SK-N-SH (cell line): ENCODE measurements at regions not wholly inside any gene's neighbourhood (a gene's known extent, or its start where the extent isn't known, plus 50 kb on each side); places are given as distances from the start of the nearest gene placed in this dataset.

Experiments
- CTCF ChIA-PET: fragments of 300-600, 350-600 bp; formaldehyde crosslinking; extraction: SDS; loops from one replicate; lab custom pipeline; 2021; lab: Yijun Ruan, JAX
- POLR2A ChIA-PET: fragments of 350-600 bp; sonication (Branson Sonifier 250); formaldehyde crosslinking; extraction: SDS; loops from one replicate; lab custom pipeline; 2020; ENCODE audit warnings: antibody characterized with exemption, inconsistent platforms; lab: Yijun Ruan, JAX
- DNase-seq: peaks from one replicate; pipeline ENCODE4 v3.0.0; 2012
- H2AFZ ChIP-seq: fragments of 200-600 bp; sonication (generic); 2 replicates; pipeline ENCODE4 v1.8.1; 2016; ENCODE audit warnings: antibody characterized with exemption, mild to moderate bottlenecking, low read depth
- H3F3A ChIP-seq: fragments of 200-600 bp; sonication (generic); replicated peaks from 2 replicates; pipeline ENCODE3; 2016; ENCODE audit warnings: antibody characterized with exemption, mild to moderate bottlenecking; ENCODE audit not compliant: insufficient read depth
- H3K27ac ChIP-seq, 2 experiments: fragments of 200-500 bp in 1 of 2; fragments of 200-600 bp in 1 of 2; sonication (Bioruptor generic) in 1 of 2; sonication (generic), shearing (Covaris generic) in 1 of 2; 2 replicates each; pipeline versions ENCODE4 v1.5.1 to v1.6.1; 2014 to 2016; ENCODE audit warnings: low read depth in 2 of 2, inconsistent platforms in 1 of 2, low read length in 1 of 2, mild to moderate bottlenecking in 1 of 2, mixed read lengths in 1 of 2
- H3K27me3 ChIP-seq: fragments of 200-600 bp; sonication (generic), shearing (Covaris generic); 2 replicates; pipeline ENCODE4 v1.6.1; 2016; ENCODE audit warnings: mixed run types; ENCODE audit not compliant: insufficient read depth
- H3K36me3 ChIP-seq, 2 experiments: fragments of 200-500 bp in 1 of 2; fragments of 200-600 bp in 1 of 2; sonication (Bioruptor generic) in 1 of 2; sonication (generic) in 1 of 2; replicated peaks in 1 of 2; 2 replicates each; pipeline versions ENCODE3 to v1.5.1; 2014 to 2016; ENCODE audit warnings: low read length in 1 of 2, mild to moderate bottlenecking in 1 of 2; ENCODE audit not compliant: insufficient read depth in 2 of 2, control insufficient read depth in 1 of 2
- H3K4me1 ChIP-seq, 2 experiments: fragments of 200-500 bp in 1 of 2; fragments of 200-600 bp in 1 of 2; sonication (Bioruptor generic) in 1 of 2; sonication (generic), shearing (Covaris generic) in 1 of 2; 2 replicates each; pipeline versions ENCODE4 v1.5.1 to v1.6.1; 2014 to 2016; ENCODE audit warnings: low read depth in 1 of 2, low read length in 1 of 2, mixed run types in 1 of 2; ENCODE audit not compliant: insufficient read depth in 2 of 2, control insufficient read depth in 1 of 2
- H3K4me2 ChIP-seq: fragments of 200-600 bp; sonication (generic), shearing (Covaris generic); 2 replicates; pipeline ENCODE4 v1.6.1; 2017; ENCODE audit warnings: mixed run types
- H3K4me3 ChIP-seq, 2 experiments: fragments of 200-500 bp in 1 of 2; fragments of 200-600 bp in 1 of 2; sonication (Bioruptor generic) in 1 of 2; sonication (generic), shearing (Covaris generic) in 1 of 2; 2 replicates each; pipeline versions ENCODE4 v1.5.1 to v1.8.1; 2014 to 2016; ENCODE audit warnings: low read depth in 2 of 2, inconsistent platforms in 1 of 2, low read length in 1 of 2, mild to moderate bottlenecking in 1 of 2, mixed read lengths in 1 of 2, moderate library complexity in 1 of 2
- H3K79me2 ChIP-seq: fragments of 200-600 bp; sonication (generic); 2 replicates; pipeline ENCODE4 v1.8.1; 2017; ENCODE audit warnings: mild to moderate bottlenecking; ENCODE audit not compliant: insufficient read depth
- H3K9ac ChIP-seq: fragments of 200-600 bp; sonication (generic); 2 replicates; pipeline ENCODE4 v1.6.1; 2017; ENCODE audit warnings: mixed run types
- H3K9me2 ChIP-seq: fragments of 200-600 bp; sonication (generic); 2 replicates; pipeline ENCODE4 v1.6.1; 2017; ENCODE audit warnings: mixed run types
- H3K9me3 ChIP-seq: fragments of 200-600 bp; sonication (generic); 2 replicates; pipeline ENCODE4 v1.6.1; 2017; ENCODE audit warnings: mixed run types, mild to moderate bottlenecking, moderate library complexity
- H4K20me1 ChIP-seq: fragments of 200-600 bp; sonication (generic); 2 replicates; pipeline ENCODE4 v1.6.1; 2017; ENCODE audit warnings: mild to moderate bottlenecking, mixed run types; ENCODE audit not compliant: insufficient read depth
- CTCF ChIP-seq: fragments of 200-600 bp; sonication (generic); IDR thresholded peaks from 2 replicates; pipeline ENCODE4 v1.6.1; 2017; ENCODE audit warnings: antibody characterized with exemption, mild to moderate bottlenecking, moderate library complexity
- MEF2A ChIP-seq: IDR thresholded peaks from 2 replicates; pipeline ENCODE4 v1.4.0; 2012; ENCODE audit warnings: low read depth, borderline replicate concordance
- NRF1 ChIP-seq: IDR thresholded peaks from 2 replicates; pipeline ENCODE4 v1.6.1; 2012; ENCODE audit warnings: low read depth, mild to moderate bottlenecking, low read length
- PBX3 ChIP-seq: IDR thresholded peaks from 2 replicates; pipeline ENCODE4; 2012
- USF1 ChIP-seq: IDR thresholded peaks from 2 replicates; pipeline ENCODE4 v1.4.0; 2012; ENCODE audit warnings: low read depth, borderline replicate concordance
- WGBS: methylation state at CpG from one replicate; pipeline ENCODE4 v1.1.6; 2017; ENCODE audit warnings: low lambda C conversion rate; 5-methylcytosine and 5-hydroxymethylcytosine counted together

- no peak for TF ChIP-seq PBX3
- no peak for TF ChIP-seq NRF1
These were observed 138.8 kb downstream of the TFAP2A start (continued) for GRCh38 chr6:10276106-10276505.

GRCh38 chr6:10272591-10272990, 142.3 kb downstream of the TFAP2A start:
- DNase-seq = no peak
- CTCF ChIA-PET = interaction anchor here (1.5 kb wide), 1 partner anchor 16 kb away, joined by 4 read pairs; no protein-coding TSS in a partner anchor
- 11% methylated on average over 2 of the region's 2 CpGs for WGBS

GRCh38 chr6:10271982-10272381, 142.9 kb downstream of the TFAP2A start:
- Histone ChIP-seq H3K4me1 (no peaks in the 10 kb centered on the region), H4K20me1 (no peaks in the 10 kb centered on the region), H3K79me2 (no peaks in the 10 kb centered on the region), H3K36me3 (no peaks in the 10 kb centered on the region), H3F3A (no peaks in the 10 kb centered on the region), H3K9me3 (no peaks in the 10 kb centered on the region), H3K9ac (no peak overlapping the region), H3K4me2 (no peak overlapping the region), H3K27ac (no peak overlapping the region), H2AFZ (no peak overlapping the region), H3K4me3 (no peak overlapping the region), H3K9me2 (no peaks in the 10 kb centered on the region), H3K27me3 (no peaks in the 10 kb centered on the region; the same call in 1 of the 2 replicates)
- POLR2A ChIA-PET = no interaction called here
- WGBS = 8% methylated on average over 1 of the region's 1 CpG
- no peak for TF ChIP-seq USF1
- DNase-seq = no peak
- CTCF ChIA-PET = interaction anchor here (1.5 kb wide), 1 partner anchor 16 kb away, joined by 4 read pairs; no protein-coding TSS in a partner anchor

More at GRCh38 chr6:10272591-10272990, 142.3 kb downstream of the TFAP2A start:
- H3K27ac ChIP-seq = no peak overlapping the region
- H3F3A ChIP-seq = no peaks in the 10 kb centered on the region
- H3K9me3 ChIP-seq = no peaks in the 10 kb centered on the region
- H3K4me1 ChIP-seq = no peaks in the 10 kb centered on the region
- H2AFZ ChIP-seq = no peak overlapping the region
- H3K27me3 ChIP-seq = no peaks in the 10 kb centered on the region; the same call in 1 of the 2 replicates
- no peak overlapping the region for H3K9ac ChIP-seq
- H3K4me3 ChIP-seq = no peak overlapping the region
- no peaks in the 10 kb centered on the region for H3K36me3 ChIP-seq
- no peak overlapping the region for H3K4me2 ChIP-seq
- no peaks in the 10 kb centered on the region for H3K79me2 ChIP-seq
- POLR2A ChIA-PET = no interaction called here
- TF ChIP-seq MEF2A (no peak), USF1 (no peak), CTCF (no peak)
- TF ChIP-seq, all 33 proteins: peak for 0
- Histone ChIP-seq H4K20me1 (no peaks in the 10 kb centered on the region), H3K9me2 (no peaks in the 10 kb centered on the region)
